ENCODE measurements at regions not wholly inside any gene's neighbourhood (a gene's known extent, or its start where the extent isn't known, plus 50 kb on each side); places are given as distances from the start of the nearest gene placed in this dataset.

- H3K9ac ChIP-seq (replicated peaks in 1 of 4; ENCODE audit: extremely low read depth in 1 of 4, low read depth in 3 of 4, low read length in 3 of 4) = no peak overlapping the region
- H2BK15ac ChIP-seq (ENCODE audit: low read length) = no peak overlapping the region
- H2BK12ac ChIP-seq (ENCODE audit: low read depth, low read length) = no peak overlapping the region
- H3K4me1 ChIP-seq (replicated peaks in 1 of 4; ENCODE audit: control insufficient read depth in 3 of 4, insufficient read depth in 4 of 4, low read length in 3 of 4) = no peaks in the 10 kb centered on the region
- no peak overlapping the region for H3K56ac ChIP-seq (replicated peaks; ENCODE audit: insufficient read length, low read depth, low read length)
- H3K4me2 ChIP-seq (ENCODE audit: insufficient read depth in 1 of 2, low read depth in 2 of 2, low read length in 2 of 2) = no peak overlapping the region
- no peak overlapping the region for H3K4ac ChIP-seq (replicated peaks; ENCODE audit: insufficient read length, low read depth, low read length)
- H3K23ac ChIP-seq (ENCODE audit: insufficient read length) = no peak overlapping the region
- H2AFZ ChIP-seq (ENCODE audit: low read length) = no peak overlapping the region
- H3K27ac ChIP-seq (ENCODE audit: low read depth, low read length) = no peak overlapping the region
- no peak overlapping the region for H3K18ac ChIP-seq (ENCODE audit: extremely low read depth, low read length)
- no peak overlapping the region for H2BK5ac ChIP-seq (ENCODE audit: low read depth, low read length)
- TF ChIP-seq SRF (IDR thresholded peaks at IDR 0.05; ENCODE audit: low read depth, low read length) (no peak), JUND (IDR thresholded peaks at IDR 0.05; ENCODE audit: low read length) (no peak), SP1 (IDR thresholded peaks at IDR 0.05; ENCODE audit: low read depth, low read length) (no peak), CTBP2 (IDR thresholded peaks at IDR 0.05; ENCODE audit: borderline replicate concordance, insufficient read depth, insufficient read length, low read length) (no peak), CEBPB (IDR thresholded peaks at IDR 0.05; ENCODE audit: low read depth, low read length) (no peak), HDAC2 (IDR thresholded peaks at IDR 0.05; ENCODE audit: borderline replicate concordance in 1 of 2, low read depth in 2 of 2, low read length in 2 of 2) (no peak), SIX5 (IDR thresholded peaks at IDR 0.05; ENCODE audit: low read depth, low read length) (no peak), ASH2L (IDR thresholded peaks at IDR 0.05; ENCODE audit: low read length) (no peak), KDM4A (IDR thresholded peaks at IDR 0.05; ENCODE audit: low read depth, low read length, severe bottlenecking) (no peak)
- H3K9me3 ChIP-seq (ENCODE audit: insufficient read depth in 2 of 2, low read depth in 1 of 2, low read length in 1 of 2) = no peaks in the 10 kb centered on the region
- H2AK5ac ChIP-seq (ENCODE audit: low read depth, low read length) = no peak overlapping the region
- no peaks in the 10 kb centered on the region for H3K79me1 ChIP-seq (ENCODE audit: low read depth, low read length)
- CTCF ChIA-PET (ENCODE audit: partially characterized antibody) = interaction anchor here (0.6 kb wide), 1 partner anchor 146 kb away, joined by 3 read pairs; no protein-coding TSS in a partner anchor
- no peaks in the 10 kb centered on the region for H3K23me2 ChIP-seq (ENCODE audit: low read depth, low read length)
- no peak overlapping the region for H2BK20ac ChIP-seq (ENCODE audit: low read length)
- no peak overlapping the region for H3K4me3 ChIP-seq (ENCODE audit: extremely low read depth in 1 of 4, insufficient read depth in 2 of 4, low read depth in 3 of 4, low read length in 4 of 4)
- no peak overlapping the region for H4K8ac ChIP-seq (ENCODE audit: extremely low read depth, insufficient read depth, low read length)
- no peak for DNase-seq (ENCODE audit: low read depth in 1 of 2, low spot score in 2 of 2)
- no peaks in the 10 kb centered on the region for H4K20me1 ChIP-seq (replicated peaks in 1 of 2; ENCODE audit: control insufficient read depth in 1 of 2, insufficient read depth in 2 of 2, low read length in 2 of 2)
- H3K79me2 ChIP-seq (ENCODE audit: control insufficient read depth in 1 of 2, insufficient read depth in 2 of 2, low read length in 2 of 2) = no peaks in the 10 kb centered on the region
- H3K27me3 ChIP-seq (replicated peaks in 1 of 4; ENCODE audit: control insufficient read depth in 3 of 4, extremely low read depth in 1 of 4, insufficient read depth in 3 of 4, low read length in 3 of 4) = no peaks in the 10 kb centered on the region
- POLR2A ChIA-PET (ENCODE audit: partially characterized antibody) = interaction anchor here (0.5 kb wide), 1 partner anchor 430 kb away, joined by 3 read pairs; no protein-coding TSS in a partner anchor
- H3K14ac ChIP-seq (ENCODE audit: insufficient read length) = no peak overlapping the region
- no peak overlapping the region for H4K5ac ChIP-seq (ENCODE audit: insufficient read length, low read depth, low read length)
- WGBS, 2 experiments (ENCODE audit: extremely low coverage in 1 of 2, insufficient coverage in 1 of 2, insufficient read length in 1 of 2, insufficient replicate concordance in 2 of 2, low coverage in 1 of 2, low lambda C conversion rate in 2 of 2, missing lambda C conversion rate in 1 of 2) = 96% methylated on average over 2 of the region's 2 CpGs; no CpG with 5 or more reads in 1 of the 2 experiments
- no peaks in the 10 kb centered on the region for H3K36me3 ChIP-seq (ENCODE audit: control insufficient read depth in 2 of 4, insufficient read depth in 4 of 4, low read length in 3 of 4)
- H2BK120ac ChIP-seq (replicated peaks; ENCODE audit: low read depth, low read length) = no peak overlapping the region
- FAIRE-seq = no peak
- no peak overlapping the region for H4K91ac ChIP-seq (replicated peaks; ENCODE audit: insufficient read length, low read length)
Observed at GRCh38 chr13:76116751-76117360, 480.7 kb downstream of the LMO7 start.

Data from H1 (cell line).